NCI-H2029 (cell line): ENCODE measurements at regions not wholly inside any gene's neighbourhood (a gene's known extent, or its start where the extent isn't known, plus 50 kb on each side); places are given as distances from the start of the nearest gene placed in this dataset.

Experiments used
- DNase-seq: peaks from one replicate; lab custom pipeline; 2025; lab: John Stamatoyannopoulos, UW

DNA sequence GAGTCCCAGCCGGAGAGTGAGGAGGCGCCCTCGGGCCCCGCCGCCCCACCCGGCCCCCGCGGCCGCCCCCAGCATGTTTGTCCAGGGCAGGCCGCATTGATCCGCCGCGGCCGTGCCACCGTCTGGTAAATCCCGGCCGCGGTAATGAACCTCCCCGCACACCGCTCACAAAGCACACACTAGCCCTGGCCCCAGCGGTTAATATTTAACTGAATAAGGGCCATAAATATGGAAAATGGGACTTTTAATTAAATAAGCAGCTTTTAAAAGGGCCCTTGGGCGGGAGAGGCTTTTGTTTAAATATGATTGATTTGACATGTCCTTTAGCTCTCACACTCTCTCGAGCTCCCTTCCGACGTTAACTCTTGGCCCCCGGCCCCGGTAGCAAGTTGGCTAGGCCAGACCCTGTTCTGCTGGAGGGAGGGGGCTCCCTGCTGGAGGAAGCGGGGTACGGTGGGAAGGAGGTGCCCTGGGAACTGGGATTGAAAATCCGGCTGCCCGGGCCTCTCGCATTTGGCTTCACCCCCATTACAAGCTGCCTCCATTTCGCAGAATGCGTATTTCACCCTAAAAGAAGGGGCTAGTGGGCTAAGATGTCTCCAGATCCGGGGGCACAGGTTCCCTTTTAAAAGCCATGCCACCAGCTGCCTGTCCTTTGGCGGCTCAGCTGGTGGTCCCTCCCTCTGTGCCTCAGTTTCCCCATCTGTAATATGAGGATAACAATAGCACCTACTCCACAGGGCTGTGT lies 199.8 kb downstream of the RBM19 start:
- no peak for DNase-seq

DNA sequence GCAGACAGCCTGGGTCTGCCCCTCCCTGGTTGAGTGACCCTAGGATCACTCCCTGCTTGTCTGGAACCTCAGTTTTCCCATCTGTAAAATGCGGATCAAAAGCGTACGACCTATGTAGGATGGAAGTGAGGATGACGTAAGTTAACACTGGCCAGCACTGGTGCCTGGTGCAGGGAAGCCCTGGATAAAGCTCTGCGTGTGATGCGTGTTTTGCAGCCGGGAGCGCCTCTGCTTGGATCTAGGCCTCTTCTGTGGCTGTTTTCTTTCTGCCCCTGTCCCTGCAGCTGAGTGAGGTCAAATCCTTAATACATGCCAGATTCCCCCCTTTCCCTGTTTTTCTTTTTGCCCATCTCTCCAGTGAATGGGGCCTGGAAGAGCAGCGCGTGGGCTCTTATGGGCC lies 201.5 kb downstream of the RBM19 start:
- no peak for DNase-seq

DNA sequence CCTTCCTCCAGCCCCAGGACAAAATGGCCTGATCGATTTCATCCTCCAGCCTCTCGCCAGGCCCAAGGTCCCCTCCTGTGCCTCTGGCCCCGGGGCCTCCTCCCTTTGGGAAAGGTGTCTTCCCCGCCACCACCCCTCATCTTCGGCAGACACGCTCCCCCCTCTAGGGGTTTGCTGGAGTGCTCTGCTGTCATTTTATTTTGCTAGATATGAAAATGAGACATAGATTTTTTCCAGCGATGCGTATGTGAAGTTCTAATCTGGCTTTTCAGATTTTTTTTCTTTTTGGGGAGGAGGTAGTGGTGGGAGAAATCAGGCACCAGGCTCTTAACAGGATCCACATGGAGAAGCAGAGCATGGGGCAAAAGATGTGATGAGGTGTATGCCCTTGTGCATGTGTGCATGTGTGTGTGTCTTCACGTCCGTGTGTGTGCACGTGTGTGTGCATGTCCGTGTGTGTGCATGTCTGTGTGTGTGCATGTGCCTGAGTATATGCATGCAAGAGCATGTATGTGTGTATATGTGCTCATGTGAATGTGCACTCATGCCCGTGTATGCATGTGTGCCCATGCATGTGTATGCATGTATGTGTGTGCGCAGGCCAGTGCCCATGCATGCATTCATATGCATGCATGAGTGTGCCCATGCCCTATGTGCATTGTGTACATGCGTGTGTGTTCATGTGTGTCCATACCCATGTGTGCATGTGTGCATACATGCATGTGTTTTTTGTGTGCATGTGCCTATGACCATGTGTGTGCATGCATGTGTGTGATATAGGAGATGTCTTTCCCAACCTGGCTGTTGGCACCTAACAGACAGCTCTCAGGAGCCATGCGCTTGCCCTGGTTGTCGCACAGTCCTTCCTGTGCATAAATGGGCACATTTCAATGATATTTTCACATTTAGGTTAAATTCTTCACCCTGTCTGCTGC lies 203.0 kb downstream of the RBM19 start:
- DNase-seq, result no peak

DNA sequence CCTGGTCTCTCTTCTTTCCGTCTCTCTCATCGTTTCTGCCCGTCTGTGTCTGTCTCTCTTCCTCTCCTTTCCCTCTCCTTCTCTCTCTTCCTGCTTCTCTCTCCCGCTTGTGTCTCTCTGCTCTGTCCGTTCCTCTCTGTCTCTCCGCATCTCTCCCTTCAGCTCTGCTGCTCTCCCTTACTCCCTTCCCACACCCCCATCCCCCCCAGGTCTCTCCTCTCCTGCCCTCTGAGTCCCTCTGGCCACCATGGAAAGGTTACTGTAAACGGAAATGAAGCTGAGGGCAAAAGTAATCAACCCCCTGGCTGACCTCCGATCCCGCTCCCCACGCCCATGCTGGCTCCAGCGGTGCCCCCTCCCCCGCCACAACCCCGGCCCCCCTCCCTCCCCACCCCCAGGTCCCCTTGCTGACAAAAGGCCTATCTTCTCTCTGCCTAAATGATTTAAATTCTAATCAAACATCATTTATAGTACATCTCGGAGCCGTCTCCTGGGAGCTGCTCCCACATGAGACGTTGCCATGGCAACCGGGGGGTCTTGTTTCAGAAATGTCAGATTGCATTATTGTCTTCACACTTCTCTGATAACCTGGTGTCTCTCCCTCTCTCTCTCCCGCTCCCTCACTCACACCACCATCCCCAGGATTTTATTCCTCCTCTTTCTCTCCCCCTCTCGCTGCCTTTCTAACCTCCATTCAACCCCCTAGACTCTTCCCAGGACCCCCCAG lies 203.8 kb downstream of the RBM19 start:
- DNase-seq, result no peak

DNA sequence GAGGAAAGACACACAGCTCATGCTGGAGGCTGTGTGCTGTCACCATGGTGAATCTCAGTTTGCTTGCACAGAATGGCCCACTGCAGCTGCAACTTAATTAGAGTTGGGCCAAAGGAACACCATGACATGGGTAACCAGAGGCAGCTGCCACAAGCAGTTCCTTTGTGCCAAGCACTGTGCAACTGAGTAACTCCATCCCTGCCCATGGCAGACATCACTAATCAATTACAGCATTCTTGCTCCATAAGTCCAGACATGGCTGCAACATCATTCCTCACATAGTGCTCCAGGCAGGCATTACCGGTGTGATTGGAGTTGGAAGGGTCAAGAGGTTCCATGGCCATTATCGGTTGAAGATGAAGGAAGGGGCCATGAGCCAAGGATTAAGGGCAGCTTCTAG lies 207.0 kb downstream of the RBM19 start:
- DNase-seq, result no peak

DNA sequence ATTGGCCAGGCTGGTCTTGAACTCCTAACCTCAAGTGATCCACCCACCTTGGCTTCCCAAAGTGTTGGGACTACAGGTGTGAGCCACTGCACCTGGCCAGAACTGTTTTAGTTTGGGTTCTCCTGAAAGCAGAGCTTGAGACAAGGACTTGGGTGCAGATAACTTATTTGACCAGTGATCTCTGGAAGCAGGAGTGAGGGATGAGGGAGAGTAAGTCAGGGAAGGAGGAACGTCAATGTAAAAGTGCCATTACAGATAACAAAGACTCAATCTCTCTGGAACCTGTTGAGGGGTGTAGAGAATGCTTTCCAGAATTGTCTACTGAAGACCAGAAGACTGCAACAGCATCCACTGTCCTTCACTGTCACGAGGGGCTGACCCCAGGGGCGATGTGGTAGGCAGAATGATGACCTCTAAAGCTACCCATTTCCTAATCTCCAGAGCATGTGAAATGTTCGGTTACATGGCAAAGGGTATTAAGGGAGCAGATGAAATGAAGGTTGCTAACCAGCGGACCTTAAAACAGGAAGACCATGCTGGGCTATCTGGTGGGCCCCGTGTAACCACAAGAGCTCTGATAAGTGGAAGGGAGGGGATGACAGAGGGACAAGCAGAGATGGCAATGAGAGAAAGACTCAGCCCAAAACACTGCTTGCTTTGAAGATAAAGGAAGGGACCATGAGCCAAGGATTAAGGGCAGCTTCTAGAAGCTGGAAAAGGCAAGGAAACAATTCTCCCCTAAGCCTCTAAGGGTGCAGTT lies 207.8 kb downstream of the RBM19 start:
- DNase-seq, result no peak

DNA sequence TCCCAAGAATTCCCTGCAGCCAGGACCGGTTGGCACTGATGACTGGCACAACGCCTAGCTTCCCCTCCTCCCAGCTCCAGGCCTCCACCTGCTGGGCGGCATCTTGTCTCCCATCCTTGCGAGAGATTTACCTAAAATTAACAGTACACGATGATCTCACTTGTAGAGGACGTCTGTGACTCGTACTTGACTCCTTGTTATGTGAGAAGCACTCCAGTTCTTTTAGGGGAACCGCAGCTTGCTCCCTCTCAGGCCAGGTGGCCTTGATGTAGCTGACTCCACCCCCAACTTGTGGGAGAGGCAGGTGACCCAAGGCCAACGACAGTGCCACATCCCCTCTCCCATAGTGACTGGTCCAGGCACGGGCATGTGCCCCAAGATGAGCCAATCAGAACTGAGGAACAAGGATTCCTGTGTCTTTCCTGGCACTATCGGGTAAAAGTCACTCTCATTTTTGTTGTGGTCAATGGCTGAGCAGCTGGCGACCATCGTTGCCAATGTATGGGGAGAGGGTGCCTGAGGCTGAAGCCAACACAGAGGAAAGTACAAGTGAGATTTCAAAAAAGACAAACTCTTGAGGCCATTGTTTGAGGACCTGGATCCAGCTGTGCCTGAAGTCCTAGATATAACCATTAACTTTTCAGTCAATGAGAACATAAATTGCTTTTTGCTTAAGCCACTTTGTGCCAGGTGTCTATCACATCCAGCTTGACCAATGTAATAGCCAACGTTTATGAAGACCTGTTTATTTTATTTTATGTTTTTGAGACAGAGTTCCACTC lies 208.7 kb downstream of the RBM19 start:
- DNase-seq, result peak; percentile 42

DNA sequence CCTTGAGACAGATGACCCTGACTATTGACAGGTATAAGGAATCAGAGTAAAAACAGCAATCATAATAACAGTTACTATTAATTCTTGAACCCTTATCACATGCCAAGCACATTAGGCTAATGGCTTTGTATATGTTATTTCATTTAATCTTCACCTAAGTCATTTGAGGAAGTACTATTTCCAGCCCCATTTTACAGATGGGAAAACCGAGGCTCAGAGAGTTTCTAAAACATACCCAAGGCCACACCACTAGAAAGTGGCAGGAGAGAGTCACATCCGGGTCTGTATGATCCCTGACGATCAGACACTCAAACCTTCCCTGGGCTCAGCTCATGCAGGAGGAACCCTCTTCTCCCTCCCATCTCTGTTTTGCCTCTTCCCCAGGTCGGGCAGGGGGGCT lies 209.5 kb downstream of the RBM19 start:
- no peak for DNase-seq

DNA sequence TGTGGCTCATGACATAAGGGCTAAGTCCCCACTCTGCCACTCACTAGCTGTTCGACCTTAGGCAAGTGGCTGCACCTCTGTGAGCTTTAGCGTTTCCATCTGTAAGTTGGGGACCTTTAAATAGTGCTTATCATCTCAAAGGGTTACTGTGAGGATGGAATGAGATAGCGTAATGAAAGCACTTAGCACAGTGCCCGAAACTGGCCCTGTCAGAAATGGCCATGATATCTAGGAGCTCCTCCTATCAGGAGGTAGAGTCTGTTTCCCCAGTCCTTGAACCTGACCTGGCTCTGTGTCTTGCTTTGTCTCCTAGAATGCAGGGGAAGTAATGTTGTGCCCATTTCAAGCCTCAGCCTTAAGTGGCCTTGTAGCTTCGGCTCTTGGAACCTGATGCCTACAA lies 211.0 kb downstream of the RBM19 start:
- no peak for DNase-seq

DNA sequence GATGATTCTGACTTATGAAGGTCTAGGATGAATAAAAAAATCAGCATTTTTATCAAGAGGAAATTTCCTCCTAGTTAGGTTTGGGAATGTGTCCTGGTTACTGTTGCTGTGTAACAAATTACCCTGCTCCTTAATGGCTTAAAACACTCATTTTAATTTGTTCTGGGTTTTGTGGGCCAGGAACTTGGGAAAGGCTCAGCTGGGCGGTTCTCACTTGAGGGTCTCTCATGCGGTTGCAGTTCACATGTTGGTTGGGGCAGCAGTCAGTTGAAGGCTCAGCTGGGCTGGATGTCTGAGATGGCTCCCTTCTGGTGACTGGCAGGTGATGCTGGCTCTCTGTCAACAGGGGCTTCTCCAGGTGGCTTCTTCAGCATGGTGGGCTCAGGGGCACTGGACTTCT lies 214.6 kb downstream of the RBM19 start:
- no peak for DNase-seq

DNA sequence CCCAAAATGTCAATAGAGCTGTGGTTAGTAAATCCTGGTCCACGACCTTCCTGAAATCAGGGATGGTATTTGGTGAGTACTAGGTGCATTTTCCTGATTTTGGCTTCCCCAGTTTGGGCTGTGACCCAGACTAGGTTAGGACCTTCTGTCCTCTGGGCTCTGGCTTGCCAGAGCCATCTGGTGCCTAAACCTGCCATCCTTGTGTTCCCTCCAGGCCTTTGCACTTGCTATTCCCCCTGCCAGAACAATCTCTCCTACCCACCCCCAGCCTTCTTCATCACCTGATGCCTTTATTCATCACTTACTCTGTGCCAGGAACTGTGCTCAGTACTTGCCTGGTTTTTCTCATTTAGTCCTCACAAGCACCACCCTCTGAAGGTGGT lies 216.7 kb downstream of the RBM19 start:
- no peak for DNase-seq

DNA sequence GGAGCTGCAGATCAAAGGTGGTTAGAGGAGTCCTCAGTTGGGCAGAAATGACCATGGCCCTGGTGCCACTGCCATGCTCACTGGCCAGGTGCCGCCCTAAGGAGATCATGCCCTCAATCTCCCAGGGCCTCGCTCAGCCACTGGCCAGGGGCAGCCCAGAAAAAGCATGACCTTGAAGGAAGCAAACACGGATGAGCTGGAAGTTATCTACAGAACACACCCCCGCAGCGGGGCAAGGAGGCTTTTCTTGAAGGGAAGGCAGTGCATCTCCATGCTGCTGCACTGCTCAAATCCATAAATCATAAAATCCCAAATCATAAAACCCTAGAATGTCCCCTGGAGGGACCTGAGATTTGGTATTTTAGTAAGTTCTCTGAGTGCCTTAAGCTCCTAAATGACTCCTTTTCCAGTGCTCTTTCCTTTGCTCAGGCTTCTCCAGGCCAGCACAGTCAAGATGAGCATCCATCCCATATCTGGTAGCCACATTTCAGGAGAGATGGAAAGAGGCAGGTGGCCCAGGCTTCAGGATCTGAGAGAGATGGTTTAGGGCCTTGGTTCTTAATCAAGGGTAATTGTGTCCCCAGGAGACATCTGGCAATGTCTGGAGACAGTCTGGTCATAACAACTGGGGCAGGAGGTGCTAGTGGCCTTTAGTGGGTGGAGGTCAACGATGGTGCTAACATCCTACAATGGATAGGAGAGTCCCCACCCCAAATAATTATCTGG lies 217.3 kb downstream of the RBM19 start:
- no peak for DNase-seq

DNA sequence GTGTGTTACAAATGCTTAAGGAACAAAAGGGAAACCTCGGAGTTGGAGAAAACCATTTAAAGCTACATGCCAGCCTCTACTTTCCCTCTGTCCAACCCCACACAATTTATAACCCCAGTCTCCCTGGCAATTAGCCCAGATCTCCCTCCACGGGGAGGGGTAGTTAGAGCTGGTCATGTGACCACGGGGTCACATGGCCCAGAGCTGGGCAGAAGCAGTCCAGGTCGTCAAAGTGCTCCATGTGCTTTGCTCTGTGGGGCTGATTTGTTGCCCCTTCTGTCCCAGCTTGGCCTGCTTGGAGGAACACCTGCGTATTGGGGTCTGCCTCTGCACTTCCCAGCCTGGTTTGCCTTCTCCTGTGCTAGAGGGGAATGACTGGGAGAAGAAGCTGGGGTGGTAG lies 219.1 kb downstream of the RBM19 start:
- DNase-seq, result peak; percentile 42

DNA sequence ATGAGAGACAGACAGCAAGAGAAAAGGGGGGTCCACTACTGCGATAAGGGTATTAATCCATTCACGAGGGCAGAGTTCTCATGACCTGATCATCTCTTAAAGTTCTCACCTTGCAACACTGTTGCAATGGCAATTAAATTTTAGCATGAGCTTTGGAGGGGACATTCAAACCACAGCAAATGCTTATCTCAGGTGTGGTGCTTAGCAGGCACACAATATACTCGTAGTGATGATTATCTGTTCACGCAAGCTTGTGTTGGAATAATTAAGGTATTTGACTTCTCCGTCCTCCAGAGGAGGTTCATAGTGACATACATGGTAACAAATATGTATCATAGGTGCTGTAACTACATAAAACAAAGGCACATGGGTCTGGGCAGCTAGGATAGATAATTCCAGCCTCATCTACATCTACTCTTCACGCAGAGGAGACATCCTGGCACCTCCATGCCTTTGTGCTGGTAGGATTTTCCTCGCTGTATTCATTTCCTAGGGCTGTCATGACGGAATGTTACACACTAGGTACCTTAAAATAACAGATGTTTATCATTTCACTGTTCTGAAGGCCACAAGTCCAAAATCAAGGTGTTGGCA lies 221.2 kb downstream of the RBM19 start:
- no peak for DNase-seq

DNA sequence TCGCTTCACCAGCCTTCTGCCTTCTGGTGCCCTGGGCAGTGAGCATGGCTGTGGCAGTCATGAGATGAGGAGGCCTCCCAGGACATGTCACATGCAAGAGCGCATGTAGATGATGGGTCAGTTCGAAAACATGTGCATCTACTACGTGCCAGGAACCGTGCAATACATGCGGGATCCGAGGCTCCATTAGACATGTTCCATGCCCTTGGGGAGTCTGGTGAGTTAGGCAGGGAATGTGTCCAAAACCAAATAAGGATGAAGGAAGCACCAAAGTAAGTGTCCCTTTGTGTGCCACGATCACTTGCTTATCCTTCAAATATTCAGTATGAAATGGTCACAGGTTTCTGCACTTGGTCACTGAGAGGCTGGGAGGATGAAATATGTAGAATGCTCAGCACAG lies 223.3 kb downstream of the RBM19 start:
- DNase-seq, result no peak

DNA sequence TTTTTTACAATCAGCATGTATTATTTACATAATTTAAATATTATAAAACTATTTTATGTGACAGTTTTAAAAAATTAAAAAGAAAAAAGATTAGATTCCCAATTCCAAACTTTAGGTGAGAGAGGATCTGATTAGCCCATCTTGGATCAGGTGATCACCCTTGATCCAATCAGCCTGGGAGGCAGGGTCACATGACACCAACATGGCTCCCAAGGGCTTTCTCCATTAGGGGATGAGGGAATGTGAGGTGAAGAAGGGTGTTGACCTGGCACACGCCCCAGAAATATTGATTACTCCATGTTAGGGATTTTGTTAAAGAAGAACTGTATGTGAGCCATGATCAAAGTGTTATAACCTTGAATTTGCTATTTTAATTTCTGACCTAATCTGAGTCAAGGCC lies 225.4 kb downstream of the RBM19 start:
- DNase-seq, result no peak

DNA sequence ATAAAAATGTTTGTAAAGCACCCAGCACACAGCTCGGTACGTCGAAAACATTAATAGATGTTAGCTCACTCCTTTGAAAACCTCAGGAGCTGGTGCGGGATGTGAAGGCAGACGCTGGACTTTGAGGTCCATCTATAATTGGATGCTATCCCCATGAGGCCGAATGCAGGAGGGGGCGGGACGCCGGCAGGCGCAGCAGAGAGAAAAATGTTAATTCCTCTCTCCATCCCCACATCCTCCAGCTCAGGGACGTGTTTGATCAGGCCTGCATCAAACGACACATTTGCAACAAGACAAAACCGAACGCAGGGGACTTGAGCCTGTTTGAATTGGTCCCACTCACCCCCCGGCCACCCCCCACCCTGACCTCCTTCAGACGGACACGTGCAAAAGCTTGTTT lies 231.0 kb downstream of the RBM19 start:
- DNase-seq, result no peak

DNA sequence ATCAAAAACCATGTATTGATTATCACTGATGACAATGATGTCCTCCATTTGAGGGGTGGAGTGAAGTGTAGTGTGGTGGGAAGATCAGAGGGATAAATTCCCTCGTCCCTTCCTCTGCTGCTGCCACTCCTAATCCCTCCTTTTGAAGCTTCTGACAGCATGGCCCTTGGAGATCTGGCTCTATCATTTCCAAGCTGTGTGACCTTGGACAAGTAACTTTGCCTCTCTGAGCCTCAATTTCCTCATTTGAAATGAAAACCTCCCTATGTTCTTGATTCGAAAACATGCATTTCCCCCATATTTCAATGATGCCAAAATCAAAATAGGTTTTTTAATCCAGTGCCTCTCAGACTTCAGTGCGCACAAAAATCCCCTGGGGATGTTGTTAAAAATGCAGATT lies 231.6 kb downstream of the RBM19 start:
- DNase-seq, result no peak

DNA sequence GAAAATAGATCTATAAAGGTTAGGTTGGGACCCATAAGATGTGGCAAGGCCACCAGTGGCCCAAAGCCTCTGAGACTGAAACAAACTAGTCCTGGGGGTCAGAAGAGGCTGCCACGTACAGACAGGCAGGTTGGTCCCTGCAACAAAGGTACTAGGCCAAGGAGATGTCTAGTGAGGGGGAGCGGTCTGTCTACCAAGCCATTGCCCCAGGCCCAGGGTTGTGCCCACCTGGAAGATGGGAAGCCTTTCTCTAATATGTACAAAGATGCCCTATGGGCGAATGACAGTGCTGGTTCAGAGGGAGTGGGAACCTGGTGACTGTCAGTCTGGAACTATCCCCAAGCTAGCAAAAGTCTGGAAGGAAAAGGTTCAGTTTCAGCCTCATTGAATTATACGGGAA lies 233.2 kb downstream of the RBM19 start:
- DNase-seq, result no peak

DNA sequence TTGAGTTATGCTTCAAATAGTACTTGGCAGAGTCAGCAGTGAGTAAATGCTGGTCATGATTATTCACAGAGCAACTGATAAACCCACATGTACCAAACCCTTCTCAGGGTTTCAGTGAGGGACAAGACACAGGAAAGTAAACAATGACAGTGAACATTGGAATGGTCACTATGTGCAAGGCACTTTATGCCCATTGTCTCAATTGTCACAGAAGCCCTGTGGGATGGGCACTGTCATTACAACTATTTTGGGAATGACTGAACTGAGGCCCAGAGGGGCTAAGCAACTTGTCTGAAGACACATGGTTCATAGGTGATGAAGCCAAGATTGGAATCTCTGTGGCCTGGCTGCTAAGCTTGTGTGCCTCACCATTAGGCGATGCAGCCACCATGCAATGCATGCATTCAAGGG lies 238.5 kb downstream of the RBM19 start:
- DNase-seq, result no peak
